HepG2 (cell line): ENCODE measurements at regions not wholly inside any gene's neighbourhood (a gene's known extent, or its start where the extent isn't known, plus 50 kb on each side); places are given as distances from the start of the nearest gene placed in this dataset.

Experiments used
- ATAC-seq: fragments of 200-7000 bp; cut with Tn5 transposase; 3 replicates; pipeline ENCODE4 v1.9.1; 2020; ENCODE audit warnings: mild to moderate bottlenecking, moderate library complexity
- BruUV-seq: library from RNA; stranded (reverse); fragments of 400-500 nt; replicated peaks from 2 replicates; lab custom pipeline; 2021; lab: Mats Ljungman, UMichigan
- CTCF ChIA-PET: fragments of 300-600 bp; formaldehyde crosslinking; extraction: SDS; loops from one replicate; lab custom pipeline; 2021; ENCODE audit warnings: low total read pairs, inconsistent platforms, low intra/inter-chr PET ratio; lab: Yijun Ruan, JAX
- POLR2A ChIA-PET: fragments of 350-600 bp; sonication (Branson Sonifier 250); formaldehyde crosslinking; loops from one replicate; lab custom pipeline; 2020; ENCODE audit warnings: antibody characterized with exemption, inconsistent platforms; lab: Yijun Ruan, JAX
- DNase-seq: peaks from one replicate; pipeline ENCODE4 v3.0.0-alpha.2; 2015; ENCODE audit warnings: low spot score
- FAIRE-seq: peaks from 3 replicates; lab custom pipeline; 2011; peaks lifted over from hg19 to GRCh38; lab: Jason Lieb, UNC
- H2AFZ ChIP-seq: one replicate; pipeline ENCODE4 v1.6.1; 2011; ENCODE audit warnings: low read length, inconsistent platforms
- H3K27ac ChIP-seq: fragments of 300-600 bp; 3 replicates; pipeline ENCODE4 v1.8.0; 2011; ENCODE audit warnings: mixed run types, mild to moderate bottlenecking, mixed read lengths, low read length, inconsistent platforms; ENCODE audit not compliant: insufficient read depth; ENCODE audit errors: extremely low read length
- H3K27me3 ChIP-seq, 2 experiments: fragments of 200-600 bp in 1 of 2; 2 replicates in 1 of 2; 3 replicates in 1 of 2; pipeline versions ENCODE4 v1.6.0 to v1.8.0; 2011; ENCODE audit warnings: low read length in 2 of 2, mild to moderate bottlenecking in 2 of 2, moderate library complexity in 2 of 2, inconsistent platforms in 1 of 2; ENCODE audit not compliant: insufficient read depth in 2 of 2, control insufficient read depth in 1 of 2
- H3K36me3 ChIP-seq, 2 experiments: fragments of 200-600 bp in 1 of 2; replicated peaks in 1 of 2; 2 replicates in 1 of 2; 3 replicates in 1 of 2; pipeline versions ENCODE4 v1.5.1 to v1.8.0; 2011; ENCODE audit warnings: low read length in 2 of 2, inconsistent platforms in 1 of 2; ENCODE audit not compliant: insufficient read depth in 2 of 2, control insufficient read depth in 1 of 2
- H3K4me1 ChIP-seq: 2 replicates; pipeline ENCODE4 v1.5.1; 2012; ENCODE audit warnings: low read length, inconsistent platforms; ENCODE audit not compliant: insufficient read depth
- H3K4me2 ChIP-seq: 2 replicates; pipeline ENCODE4 v1.6.0; 2011; ENCODE audit warnings: low read depth, low read length, inconsistent platforms
- H3K4me3 ChIP-seq, 3 experiments: fragments of 200-600 bp in 1 of 3; sonication (generic), shearing (Covaris generic) in 1 of 3; replicated peaks in 1 of 3; 2 replicates each; pipeline ENCODE4 v1.5.1; 2011 to 2016; ENCODE audit warnings: low read length in 3 of 3, inconsistent platforms in 2 of 3, low read depth in 2 of 3, mild to moderate bottlenecking in 2 of 3, control low read depth in 1 of 3, mixed read lengths in 1 of 3; ENCODE audit not compliant: insufficient read depth in 1 of 3
- H3K79me2 ChIP-seq: one replicate; pipeline ENCODE4 v1.6.1; 2011; ENCODE audit warnings: low read length, inconsistent platforms; ENCODE audit not compliant: insufficient read depth
- H3K9ac ChIP-seq: 2 replicates; pipeline ENCODE4 v1.6.0; 2011; ENCODE audit warnings: mild to moderate bottlenecking, low read depth, low read length, inconsistent platforms; ENCODE audit not compliant: insufficient read depth
- H3K9me3 ChIP-seq: 2 replicates; pipeline ENCODE4 v1.5.1; 2012; ENCODE audit warnings: mild to moderate bottlenecking, low read length
- H4K20me1 ChIP-seq: 2 replicates; pipeline ENCODE4 v1.6.0; 2011; ENCODE audit warnings: inconsistent platforms, mild to moderate bottlenecking, low read length, moderate library complexity; ENCODE audit not compliant: insufficient read depth
- BRCA1 ChIP-seq: sonication (generic); formaldehyde crosslinking; IDR thresholded peaks from 2 replicates; pipeline ENCODE4 v1.4.0; 2020; ENCODE audit warnings: missing genetic modification reagents
- MAFK ChIP-seq, 2 experiments: IDR thresholded peaks in 1 of 2; conservative IDR thresholded peaks in 1 of 2; 2 replicates each; pipeline ENCODE4 v1.6.1; 2011; ENCODE audit warnings: improper control_type of control experiment in 2 of 2, low read length in 2 of 2
- PPARG ChIP-seq: conservative IDR thresholded peaks from 2 replicates; pipeline ENCODE4 v1.6.1; 2016; ENCODE audit warnings: missing biosample characterization, missing genetic modification reagents
- ZNF740 ChIP-seq: sonication (generic); formaldehyde crosslinking; IDR thresholded peaks from 2 replicates; pipeline ENCODE4 v1.4.0; 2020; ENCODE audit warnings: missing genetic modification reagents
- WGBS: methylation state at CpG from one replicate; pipeline ENCODE4 v1.1.6; 2017; ENCODE audit warnings: low lambda C conversion rate; 5-methylcytosine and 5-hydroxymethylcytosine counted together
- in situ Hi-C: cut with HindIII; loops from 2 replicates; pipeline ENCODE4 v1.10.0; 2017; ENCODE audit warnings: low pct_unique_long_range_greater_than_20kb; ENCODE audit not compliant: extremely low pct_ligation_motif_present
- intact Hi-C: fragments of 100-400 bp; cut with micrococcal nuclease; formaldehyde crosslinking; loops from one replicate; pipeline ENCODE4 v1.10.0; 2022; ENCODE audit not compliant: unreplicated experiment

- WGBS = 93% methylated on average over 7 of the region's 7 CpGs
- Histone ChIP-seq H3K9ac (no peak overlapping the region), H3K79me2 (peaks cover 77% of the 10 kb centered on the region), H2AFZ (no peak overlapping the region), H3K9me3 (no peaks in the 10 kb centered on the region), H4K20me1 (no peaks in the 10 kb centered on the region), H3K27ac (no peak overlapping the region), H3K4me2 (no peak overlapping the region)
- no TSS peak for BruUV-seq
- no peak for DNase-seq
- in situ Hi-C loops = no loop called here
- CTCF ChIA-PET = no interaction called here
- intact Hi-C loops = no loop called here
- ATAC-seq = no peak
- TF ChIP-seq BRCA1 (CRISPR knock-in tag) (no peak), PPARG (no peak), MAFK (conservative IDR thresholded peaks at IDR 0.05 in 1 of 2, IDR thresholded peaks at IDR 0.05 in 1 of 2; ENCODE audit: low read length in 2 of 2) (no peak), ZNF740 (no peak)
- TF ChIP-seq, all 625 proteins: peak for 0
- Histone ChIP-seq H3K4me3 (no peak overlapping the region), H3K4me1 (0 out of 2 replicates have a peak, but pooled peaks cover 5% of the 10 kb centered on the region), H3K27me3 (no peaks in the 10 kb centered on the region), H3K36me3 (peaks cover 15 to 56% of the 10 kb centered on the region in 2 experiments)
- POLR2A ChIA-PET = no interaction called here
- no peak for FAIRE-seq
Measured at GRCh38 chr7:66576646-66577045, 52.0 kb upstream of the KCTD7 start.
